GM10266 (cell line): ENCODE measurements at regions not wholly inside any gene's neighbourhood (a gene's known extent, or its start where the extent isn't known, plus 50 kb on each side); places are given as distances from the start of the nearest gene placed in this dataset.

Experiments used
- DNase-seq: peaks from one replicate; pipeline ENCODE4 v3.0.0; 2012; ENCODE audit errors: extremely low spot score
- TF ChIP-seq, protein P1 (sequence below): IDR thresholded peaks from 2 replicates; pipeline ENCODE4 v1.5.1; 2012; ENCODE audit warnings: mild to moderate bottlenecking, low read depth; ENCODE audit not compliant: control insufficient read depth, insufficient read depth; ENCODE audit errors: missing control alignments

DNA sequence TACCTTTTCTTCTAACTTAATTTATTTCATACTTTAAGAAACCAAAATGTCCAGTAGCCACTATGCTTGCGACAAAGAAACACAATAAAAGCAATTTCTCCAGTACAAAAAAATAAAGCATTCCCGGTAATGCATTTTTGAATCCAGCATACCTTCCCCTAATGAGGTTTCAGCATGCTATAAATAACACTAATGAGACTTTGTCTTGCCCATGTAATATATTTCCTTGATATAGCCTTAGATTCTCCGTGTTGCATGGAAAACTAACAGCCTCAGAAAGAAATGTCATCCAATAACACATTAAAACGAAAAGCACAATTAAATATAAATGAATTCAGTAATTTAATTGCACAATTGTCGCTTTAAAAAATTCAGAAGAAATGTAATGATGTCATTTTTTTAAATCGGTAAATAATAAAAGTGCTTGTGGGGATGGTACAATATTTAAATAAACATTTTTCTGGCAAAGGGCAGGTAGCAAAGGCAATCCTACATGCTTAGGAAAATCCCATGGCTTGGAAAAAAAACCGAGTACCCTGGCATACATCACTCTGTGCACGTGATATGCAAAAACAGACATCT is 225.2 kb upstream of the PPARGC1A start:
- TF ChIP-seq, protein P1, sequence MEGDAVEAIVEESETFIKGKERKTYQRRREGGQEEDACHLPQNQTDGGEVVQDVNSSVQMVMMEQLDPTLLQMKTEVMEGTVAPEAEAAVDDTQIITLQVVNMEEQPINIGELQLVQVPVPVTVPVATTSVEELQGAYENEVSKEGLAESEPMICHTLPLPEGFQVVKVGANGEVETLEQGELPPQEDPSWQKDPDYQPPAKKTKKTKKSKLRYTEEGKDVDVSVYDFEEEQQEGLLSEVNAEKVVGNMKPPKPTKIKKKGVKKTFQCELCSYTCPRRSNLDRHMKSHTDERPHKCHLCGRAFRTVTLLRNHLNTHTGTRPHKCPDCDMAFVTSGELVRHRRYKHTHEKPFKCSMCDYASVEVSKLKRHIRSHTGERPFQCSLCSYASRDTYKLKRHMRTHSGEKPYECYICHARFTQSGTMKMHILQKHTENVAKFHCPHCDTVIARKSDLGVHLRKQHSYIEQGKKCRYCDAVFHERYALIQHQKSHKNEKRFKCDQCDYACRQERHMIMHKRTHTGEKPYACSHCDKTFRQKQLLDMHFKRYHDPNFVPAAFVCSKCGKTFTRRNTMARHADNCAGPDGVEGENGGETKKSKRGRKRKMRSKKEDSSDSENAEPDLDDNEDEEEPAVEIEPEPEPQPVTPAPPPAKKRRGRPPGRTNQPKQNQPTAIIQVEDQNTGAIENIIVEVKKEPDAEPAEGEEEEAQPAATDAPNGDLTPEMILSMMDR: no peak
- DNase-seq: no peak

DNA sequence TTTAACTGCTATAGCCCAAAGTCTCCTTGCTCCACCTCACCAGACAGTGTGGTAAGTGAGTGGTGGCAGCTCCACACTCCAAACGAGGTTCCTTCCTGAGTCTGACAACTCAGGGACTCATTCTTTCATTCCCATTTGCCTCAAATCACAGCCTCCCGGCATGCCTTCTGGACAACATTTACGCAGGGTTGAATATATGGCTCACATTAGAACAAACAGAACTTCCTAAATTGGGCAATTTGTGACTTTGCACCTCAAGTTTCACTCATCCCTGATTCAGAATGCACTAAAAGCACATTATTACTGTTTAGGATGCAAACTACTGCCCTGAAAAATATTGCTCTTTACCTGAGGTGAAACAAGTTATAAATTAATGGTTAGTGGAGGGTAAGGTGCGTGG is 224.6 kb upstream of the PPARGC1A start:
- no peak for DNase-seq
- TF ChIP-seq, protein P1: no peak

DNA sequence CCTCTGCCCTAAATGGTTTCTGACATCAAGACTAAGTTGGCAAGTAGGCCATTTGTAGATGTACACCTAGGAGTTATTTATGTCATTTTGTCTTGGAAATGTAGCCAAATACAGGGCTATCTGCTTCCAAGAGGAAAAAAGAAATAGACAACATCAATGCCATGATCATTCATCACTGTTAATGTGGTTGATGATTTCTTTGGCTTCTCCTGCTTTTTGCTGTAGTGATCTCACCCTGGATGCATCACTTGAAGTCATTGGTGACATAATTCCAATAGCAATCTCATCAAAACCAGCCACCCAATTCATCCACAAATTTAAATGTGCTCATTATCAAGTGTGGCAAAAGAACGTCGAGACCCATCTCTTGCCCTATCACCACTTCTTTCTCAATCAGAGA is 222.6 kb upstream of the PPARGC1A start:
- TF ChIP-seq, protein P1: no peak
- DNase-seq: no peak

DNA sequence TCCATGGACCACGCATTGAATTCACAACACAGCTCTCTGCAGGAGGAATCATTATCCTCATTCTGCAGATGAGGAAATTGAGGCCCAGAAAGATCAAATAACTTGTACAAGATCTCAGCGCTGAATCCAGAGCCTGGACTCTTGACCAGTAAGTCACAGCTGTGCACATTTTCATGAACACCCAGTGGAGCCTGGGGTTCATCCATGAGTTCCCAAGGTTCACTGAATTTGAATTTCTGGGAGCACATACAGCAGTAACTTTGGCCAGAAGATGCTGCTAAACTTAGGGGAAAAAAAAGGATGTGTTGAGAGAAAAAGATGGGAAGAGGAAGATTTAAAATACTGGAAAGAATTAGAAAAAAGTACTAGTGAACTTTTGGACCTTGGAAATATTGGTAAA is 218.7 kb upstream of the PPARGC1A start:
- no peak for DNase-seq
- TF ChIP-seq, protein P1: no peak

DNA sequence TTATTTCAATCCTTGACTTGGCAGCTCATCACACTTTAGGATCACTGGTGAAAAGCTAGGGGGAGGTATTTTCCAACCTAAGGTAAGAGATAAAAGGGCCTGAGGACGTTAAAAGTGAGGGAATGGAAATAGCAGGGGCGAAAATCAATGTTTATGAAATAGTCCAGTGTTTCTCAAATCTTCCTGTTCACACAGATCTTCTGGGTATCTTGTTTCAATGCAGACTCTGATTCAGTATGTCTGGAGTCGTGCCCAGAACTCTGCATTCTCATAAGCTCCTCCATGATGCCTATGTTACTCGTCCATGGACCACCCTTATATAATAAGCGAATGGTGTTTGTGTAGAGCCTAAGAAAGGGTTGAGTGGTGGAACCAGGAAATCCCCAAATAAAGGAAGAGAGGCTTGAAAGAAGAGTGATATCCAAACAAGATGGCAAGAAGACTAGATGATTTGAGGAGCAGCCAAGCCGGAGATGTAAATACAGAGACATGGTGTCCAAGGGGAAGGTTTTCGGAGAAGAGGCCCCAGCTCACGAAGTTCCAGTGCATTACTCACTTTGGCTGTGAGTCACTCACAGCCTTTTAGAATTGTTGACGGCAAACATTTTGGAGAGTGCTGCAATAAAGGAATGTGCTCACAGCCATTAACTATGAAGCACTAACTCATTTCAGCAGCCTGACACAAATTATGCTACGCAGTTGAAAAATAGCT is 215.6 kb upstream of the PPARGC1A start:
- TF ChIP-seq, protein P1: no peak
- no peak for DNase-seq

DNA sequence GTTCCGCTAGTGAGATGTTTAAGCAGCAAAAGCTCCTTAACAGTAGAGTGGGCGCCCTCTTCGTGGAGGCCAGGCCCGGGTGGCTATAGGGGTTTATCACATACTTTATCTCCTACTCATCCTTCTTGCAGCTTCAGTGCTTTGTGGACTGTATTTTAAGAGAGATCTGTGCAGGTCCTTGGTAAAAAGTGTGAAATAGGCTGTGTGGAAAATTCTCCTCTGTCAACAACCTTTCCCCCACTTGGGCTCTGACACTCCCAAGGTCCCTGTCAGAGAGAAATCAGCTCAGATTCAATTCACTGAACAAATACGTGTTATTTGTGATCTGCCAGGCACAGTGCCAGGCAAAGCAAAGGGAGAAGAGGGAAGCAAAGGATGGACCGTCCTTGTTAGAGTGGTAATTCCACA is 214.3 kb upstream of the PPARGC1A start:
- DNase-seq: no peak
- TF ChIP-seq, protein P1: no peak

DNA sequence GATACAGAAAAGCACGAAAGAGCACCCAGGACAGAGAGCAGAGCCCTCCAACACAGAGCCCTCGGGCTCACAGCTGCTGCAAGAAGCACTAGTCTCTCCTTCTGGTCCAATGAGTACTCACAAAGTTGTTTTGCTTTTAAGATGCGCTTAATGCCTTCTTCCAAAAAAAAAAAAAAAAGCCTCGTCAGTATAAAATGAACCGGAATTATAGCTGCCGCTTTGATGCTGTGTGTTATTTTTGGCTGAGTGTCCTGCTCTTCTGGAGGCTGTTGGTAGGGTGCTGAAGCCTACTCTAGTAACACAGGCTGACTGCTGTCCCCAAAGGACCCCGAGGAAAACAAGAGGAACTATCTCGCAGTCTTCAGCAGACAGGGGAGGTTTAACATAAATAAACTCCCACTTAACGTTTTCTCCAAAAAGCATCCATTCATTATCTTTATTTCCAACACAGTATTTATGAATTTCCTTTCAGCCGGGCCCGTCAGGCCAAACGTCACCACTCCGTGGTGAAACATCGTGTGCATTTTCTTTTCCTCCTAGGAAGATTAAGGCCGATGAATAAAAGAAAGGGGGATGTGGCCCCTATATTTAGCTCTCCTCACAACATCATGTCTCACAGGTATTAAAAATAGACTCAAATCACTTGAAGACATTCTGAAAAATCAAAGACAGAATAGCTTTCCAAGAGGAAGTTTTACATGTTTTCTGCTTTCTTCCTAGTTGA is 213.7 kb upstream of the PPARGC1A start:
- DNase-seq: no peak
- TF ChIP-seq, protein P1: no peak
